DMS 273 (cell line): ENCODE measurements at regions not wholly inside any gene's neighbourhood (a gene's known extent, or its start where the extent isn't known, plus 50 kb on each side); places are given as distances from the start of the nearest gene placed in this dataset.

Source experiments
- DNase-seq: peaks from one replicate; lab custom pipeline; 2025; ENCODE audit not compliant: unreplicated experiment; lab: John Stamatoyannopoulos, UW

DNA sequence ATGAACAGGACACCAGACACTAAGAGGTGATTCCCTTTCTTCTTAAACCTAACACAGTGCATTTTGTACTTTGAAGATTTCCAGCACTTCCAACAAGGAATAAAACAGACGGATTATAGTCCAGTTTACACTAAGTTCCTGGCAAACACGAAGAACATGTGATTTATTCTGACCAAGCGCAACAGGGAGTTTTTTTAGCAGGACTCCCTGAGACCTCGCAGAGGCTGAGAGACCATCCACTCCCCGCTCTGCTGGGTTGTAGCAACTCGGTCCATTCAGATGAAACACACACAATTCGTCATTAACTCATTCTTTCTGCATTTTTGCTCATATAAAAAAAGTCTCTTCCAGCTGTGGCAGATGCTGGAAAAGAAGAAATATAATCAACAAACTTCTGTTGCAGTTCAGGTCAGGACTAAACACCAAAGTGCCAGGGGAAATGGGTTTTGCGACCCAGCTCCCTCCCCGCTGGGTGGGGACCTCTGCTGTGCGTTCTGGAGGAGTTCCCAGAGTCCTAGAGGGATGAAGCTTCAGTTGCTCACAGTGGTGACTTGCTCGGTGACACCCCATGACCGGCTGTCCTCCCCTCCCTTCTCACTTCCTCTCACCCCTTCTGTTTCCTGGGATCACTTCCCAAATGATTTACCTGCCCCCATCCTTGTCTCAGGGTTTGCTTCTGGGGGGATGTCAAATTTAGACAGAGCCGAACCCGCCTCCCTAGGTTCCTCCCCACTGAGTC, 52.5 kb downstream of the KCNF1 start:
- no peak for DNase-seq

DNA sequence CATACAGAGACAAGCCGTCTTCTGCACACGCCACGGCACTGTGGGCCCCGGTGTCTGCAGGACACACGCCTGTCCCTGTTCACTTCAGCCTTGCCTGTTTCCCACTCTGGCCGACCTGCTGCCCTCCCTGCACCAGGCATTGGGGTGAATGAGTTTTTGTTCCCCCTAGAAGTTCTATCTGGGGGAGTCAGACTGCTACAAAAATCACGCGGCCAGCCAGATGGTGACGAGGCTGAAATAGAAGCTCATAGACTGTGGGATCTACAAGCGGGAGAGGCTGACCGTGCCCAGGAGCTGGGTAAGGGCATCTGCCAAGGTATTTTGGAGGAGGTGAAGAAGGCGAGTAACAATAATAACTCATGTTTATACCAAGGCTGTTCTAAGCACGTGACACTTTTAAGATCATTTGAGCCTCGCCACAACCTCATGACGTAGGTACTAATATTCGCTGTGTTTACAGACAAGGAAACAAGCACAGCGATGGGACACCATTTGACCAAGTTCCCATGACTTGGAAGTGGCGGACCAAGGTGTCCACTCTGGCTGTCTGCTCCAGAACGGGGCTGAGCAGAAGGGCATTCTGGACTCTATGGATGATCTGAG, 53.6 kb downstream of the KCNF1 start:
- DNase-seq: no peak

DNA sequence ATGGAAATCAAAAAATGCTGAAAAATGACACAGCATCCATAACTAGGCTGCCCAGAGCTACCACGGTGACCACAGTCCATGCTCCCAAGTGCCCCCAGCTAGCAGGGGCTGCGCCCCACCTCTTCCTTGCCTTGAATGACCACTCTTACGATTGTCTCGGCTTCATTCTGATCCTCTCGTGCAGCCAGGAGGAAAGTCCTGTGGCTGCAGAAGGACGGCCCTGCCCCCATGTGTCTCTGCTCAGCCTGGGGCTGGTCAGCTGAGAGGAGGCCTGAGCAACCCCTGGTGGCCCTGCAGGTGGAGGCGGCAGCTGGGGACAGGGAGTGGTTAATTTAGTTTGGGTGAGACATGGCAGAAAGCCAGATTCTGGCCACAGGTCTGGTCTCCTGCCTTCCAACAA, 54.3 kb downstream of the KCNF1 start:
- no peak for DNase-seq

DNA sequence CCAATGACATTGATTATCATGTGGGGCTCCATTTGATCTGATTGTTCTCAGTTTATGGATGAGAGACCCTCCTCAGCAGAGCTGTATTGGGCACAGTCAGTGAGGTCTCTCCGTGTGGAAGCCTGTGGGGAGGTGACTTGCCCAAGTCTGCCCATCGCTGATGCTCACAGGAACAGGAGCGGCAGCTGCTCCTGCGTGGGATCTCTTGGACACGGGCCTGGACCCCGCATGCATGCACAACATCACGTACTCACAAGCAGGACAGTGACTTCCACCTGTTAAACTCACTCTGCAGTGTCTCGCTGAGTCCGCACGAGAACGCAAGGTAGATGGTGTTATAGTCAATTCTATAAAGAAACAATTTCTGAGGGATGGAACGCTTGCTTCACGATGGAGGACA, 55.0 kb downstream of the KCNF1 start:
- DNase-seq: no peak

DNA sequence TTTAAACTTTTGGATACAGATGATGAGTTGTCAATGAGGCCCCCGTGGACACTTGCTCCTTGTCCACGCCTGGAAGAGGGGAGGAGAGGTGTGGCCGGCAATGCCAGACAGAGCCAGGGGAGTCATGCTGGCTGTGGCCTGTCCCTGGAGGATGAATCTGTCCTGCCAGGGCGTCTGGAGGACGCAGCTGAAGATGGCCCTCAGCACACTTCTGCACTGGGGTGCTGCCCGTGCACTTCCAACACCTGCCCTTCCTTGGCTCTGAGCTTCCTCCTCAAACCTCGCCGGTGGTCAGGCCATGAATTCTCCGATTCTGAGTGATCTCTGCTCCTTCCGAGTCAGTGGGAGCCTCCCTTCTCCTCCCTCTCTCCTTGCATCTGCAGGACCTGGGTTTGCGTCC, 56.4 kb downstream of the KCNF1 start:
- DNase-seq: no peak

DNA sequence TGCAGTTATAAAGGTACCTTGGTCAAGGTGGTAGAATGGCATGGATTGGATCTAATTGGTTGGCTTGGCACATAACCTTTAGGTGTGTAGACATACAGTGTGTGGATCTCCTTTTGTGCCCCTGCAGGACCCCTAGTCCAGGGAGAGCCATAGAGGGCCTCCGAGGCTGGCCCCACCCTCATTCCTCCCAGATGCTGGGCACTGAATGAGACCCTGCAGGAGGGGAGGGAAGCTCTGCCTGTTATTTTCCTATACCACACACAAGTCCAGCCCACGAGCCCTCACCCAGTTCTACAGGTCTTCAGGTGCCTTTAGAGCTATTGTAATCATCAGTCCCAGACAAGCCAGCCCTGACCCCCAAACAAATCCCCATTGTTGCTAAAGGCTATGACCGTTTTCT, 58.9 kb downstream of the KCNF1 start:
- no peak for DNase-seq

DNA sequence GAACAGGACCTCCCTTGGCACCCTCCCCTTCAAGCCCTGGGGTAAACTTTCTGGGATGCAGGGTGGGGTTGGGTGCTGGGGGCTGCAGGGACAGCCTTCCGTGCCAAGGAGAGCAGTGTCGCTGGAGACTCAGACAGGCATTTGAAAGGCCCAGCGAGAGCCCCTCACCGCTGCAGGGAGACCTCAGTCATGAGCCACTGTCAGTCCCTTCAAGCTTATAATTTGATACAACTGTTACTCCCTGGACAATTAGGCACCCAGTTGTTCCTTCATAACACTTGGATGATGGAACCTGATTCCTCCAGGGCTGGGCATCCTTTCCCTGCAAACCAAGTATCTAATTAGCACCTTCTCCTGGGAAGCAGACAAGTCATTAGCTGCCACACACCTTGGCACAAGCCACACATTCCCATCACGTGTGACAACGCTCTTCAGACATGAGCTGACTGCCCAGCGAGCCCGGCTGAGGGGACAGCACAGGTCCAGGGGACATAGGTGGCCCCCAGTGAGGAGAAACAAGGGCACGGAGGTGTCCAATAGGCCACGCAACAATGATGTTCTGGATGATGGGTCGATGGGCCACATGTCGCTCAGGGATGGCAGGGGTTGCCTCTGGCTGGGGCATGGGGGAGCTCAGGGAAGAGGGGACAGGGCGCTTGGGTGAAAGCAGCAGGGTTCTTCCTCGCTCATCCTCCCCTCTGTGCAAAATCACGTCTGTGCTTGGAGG, 59.6 kb downstream of the KCNF1 start:
- no peak for DNase-seq

DNA sequence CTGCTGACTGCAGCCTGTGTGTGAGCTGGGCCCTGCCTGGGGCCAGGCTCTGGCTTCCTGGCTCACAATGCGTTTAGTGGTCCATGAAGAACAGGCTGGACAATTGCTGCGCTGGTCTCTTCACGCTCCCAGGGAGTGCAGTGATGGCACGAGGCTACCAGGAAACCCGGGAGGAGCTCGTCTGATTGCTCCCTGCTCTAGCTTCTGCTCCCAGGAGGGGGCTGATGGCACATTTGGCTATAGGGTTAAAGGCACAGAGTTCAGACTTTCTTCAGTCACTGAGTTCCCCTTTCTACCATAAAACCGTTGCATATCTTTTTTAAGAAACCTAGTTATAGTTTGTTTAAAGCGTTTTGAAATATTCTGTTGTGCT, 60.1 kb downstream of the KCNF1 start:
- no peak for DNase-seq

DNA sequence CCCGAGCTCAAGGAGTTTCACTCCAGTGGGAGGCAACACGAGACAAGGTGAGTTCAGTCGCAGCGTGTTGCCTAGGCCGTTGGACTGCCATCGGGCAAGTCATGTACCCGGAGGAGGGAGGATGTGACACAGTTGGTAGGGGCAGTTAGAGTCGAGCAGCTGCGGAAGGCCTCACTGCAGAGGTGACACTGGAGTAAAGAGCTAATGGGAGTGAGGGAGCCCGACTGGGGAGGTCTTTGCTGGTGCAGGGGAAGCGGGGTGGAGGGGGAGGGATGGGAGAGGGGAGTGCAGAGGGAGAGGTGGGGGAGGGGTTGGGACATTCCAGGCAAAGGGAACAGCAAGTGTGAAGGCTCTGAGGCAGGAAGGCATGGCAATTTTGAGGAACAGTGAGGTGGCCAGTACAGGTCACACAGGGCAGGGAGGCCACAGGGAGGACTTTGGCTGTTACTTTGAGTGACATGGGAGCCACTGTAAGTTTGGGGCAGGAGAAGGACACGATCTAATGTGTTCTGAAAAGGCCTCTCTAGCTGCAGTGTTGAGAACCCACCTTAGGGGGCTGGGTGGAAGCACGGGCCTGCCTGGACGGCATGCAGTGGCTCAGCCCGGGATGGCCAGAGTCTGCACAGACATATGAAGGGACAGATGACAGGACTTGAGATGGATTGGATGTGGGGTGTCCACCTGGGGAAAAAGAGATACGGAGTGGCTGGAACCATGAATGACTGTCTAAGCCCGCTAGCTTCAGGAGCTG, 61.1 kb downstream of the KCNF1 start:
- no peak for DNase-seq

DNA sequence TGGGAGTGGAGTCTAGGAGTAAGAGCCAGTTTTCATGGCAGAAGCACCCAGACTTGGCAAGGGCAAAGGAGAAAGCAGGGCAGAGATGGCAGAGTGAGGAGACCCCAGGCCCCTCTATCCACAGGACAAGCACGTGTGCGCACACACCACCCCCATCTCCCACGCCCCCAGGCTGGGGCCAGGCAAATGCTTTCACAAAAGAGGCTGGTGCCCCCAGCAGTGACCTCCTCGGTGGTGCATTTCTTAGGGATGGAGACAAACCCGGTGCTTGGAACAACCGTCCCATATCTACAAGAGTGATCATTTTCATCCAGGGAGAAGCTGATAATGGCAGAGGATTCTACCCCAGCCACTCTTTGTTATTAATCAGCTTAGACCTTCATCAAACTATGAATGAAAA, 62.0 kb downstream of the KCNF1 start:
- DNase-seq: no peak

DNA sequence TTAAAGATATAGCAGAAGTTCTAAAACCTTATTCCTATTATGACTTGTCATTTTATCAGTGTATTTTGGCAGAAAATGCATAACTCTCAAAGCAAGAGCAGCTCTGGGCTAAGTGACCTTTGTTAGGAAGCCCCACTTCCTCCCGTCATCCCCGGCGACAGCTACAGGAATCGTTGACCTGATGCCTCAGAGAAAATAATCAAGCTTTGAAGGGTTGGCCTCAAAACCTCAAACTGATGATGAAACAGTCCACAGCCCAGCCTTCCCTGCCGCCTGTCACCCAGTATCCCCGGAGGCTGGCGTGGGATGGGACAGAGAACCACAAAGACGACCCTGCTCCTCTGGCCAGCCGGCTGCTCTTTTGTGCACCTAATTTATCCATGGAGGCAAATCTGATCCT, 65.3 kb downstream of the KCNF1 start:
- DNase-seq: no peak

DNA sequence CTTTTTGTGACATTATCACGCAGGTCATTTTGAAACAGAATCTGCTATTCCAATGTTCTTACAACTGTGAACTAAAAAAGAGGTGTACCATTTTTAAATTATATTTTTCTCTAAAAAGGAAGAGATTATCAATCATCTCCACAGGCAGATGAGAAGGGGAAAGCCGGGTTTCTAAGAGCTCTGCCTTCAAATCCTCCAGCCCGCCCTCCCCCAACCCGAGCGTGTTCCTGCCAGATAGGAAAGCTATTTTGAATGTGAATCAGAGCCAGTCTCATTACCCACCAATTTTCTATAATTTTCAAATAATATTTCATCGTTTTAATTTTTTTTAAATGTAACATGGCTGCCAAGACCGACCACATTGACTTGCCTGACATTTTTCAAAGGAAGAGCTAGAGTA, 65.9 kb downstream of the KCNF1 start:
- no peak for DNase-seq

DNA sequence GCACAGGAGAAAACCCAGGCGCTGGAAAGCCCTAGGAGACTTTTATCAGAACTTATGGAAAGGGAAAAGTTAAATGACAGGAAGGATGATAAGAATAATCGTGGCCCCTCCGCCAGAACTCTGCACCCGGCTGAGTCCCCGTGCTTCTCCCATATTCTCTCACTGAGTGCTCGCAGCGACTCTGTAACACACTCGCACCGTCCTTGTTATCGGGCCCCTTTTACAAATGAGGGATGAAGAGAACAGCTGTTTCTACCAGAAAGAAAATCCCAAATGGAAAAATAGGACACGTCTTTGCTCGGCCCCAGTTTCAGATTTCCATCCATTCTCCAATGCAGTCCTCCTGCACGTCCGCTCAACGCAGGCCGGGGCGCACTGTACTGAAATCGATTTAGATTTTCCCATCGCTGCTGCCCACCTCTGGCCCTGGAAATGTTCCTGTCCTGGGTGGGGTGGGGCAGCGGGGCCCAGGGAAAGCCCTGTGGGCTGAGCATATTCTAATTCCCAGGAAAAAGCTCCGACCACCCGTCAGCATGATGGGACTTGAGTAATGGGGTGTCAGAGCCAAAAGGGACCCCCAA, 66.4 kb downstream of the KCNF1 start:
- no peak for DNase-seq

DNA sequence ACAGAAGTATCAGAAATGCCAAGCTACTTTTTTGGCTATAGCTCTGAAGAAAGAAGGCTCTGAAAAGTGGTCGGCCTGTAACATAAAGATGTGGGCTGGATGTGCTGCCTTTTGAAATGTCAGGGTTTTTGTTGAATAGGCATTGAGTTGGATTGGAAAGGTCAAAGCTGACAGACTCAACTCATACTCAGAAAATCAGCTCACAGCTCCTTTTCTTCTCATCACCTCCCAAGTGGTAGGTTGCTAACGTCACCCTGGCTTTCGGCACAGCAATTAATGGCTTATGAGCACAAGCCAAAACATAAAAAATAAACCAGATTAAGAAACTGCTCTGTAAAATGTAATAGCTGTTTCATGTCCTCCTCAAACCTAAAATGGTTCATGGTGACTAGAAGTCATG, 68.3 kb downstream of the KCNF1 start:
- no peak for DNase-seq

DNA sequence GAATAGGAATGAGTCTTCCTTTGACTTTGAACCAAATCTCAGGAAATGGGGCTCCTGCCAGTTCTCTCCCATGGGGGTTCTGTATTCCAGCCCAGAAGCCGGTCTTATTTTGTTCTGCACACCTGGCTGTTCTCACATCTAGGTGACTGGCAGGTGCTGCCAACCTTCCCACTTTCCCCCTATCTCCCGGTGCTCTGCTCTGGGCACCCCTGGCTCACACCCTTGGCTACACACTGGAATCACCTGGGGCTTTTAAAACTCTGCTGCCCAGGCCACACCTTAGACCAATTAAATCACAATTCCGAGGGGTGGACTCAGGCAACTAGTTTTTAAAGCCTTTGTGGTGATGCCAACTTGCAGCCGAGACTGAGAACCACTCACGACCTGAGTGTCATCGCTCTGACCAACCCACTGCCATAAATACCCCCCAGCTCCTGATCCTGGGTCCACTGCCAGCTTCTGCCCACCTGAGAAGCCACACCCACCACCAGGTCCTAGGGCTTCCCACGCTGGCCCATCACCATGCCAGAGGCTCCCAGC, 69.2 kb downstream of the KCNF1 start:
- no peak for DNase-seq

DNA sequence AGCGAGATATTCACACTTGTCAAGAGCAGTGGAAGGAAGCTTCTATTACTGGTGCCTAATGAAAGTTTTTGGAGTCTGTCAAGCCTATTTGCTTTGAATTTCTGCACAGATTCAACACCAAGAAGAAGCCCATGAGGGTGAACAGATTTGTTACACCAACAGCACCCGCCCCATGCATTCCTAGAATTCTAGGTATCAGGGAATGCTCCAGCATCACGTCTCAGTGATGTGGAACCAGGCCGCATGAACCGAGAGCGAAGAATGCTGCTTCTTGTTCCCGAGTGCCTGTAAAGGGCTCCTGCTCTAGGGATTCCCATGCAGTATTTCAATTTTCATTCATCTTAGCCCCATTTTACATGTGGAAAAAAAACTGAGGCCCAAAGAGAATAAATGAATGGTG, 69.7 kb downstream of the KCNF1 start:
- no peak for DNase-seq

DNA sequence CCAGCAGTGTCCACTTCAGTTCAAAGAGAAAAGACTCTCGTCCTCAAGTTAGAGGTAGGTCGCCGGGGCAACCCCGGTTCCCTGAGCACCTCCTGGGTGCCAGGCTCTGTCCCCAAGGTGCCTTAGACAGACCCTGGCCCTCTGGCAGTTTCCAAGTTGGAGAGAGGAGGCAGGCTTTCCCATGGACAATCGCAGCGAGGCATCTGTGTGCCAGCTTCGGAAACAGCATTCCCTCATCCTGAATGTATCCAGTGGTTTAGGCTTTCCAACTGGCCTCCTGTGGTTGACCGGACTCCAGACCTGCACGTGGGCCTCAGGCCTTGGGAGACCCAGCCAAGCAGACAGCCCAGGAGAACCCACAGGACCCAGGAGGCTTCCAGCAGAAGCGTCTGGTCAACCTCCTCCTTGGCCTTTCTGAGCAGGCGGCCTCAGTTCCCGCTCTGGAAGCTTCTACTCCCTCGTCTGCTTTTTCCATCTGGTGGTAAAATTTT, 70.3 kb downstream of the KCNF1 start:
- DNase-seq: no peak

DNA sequence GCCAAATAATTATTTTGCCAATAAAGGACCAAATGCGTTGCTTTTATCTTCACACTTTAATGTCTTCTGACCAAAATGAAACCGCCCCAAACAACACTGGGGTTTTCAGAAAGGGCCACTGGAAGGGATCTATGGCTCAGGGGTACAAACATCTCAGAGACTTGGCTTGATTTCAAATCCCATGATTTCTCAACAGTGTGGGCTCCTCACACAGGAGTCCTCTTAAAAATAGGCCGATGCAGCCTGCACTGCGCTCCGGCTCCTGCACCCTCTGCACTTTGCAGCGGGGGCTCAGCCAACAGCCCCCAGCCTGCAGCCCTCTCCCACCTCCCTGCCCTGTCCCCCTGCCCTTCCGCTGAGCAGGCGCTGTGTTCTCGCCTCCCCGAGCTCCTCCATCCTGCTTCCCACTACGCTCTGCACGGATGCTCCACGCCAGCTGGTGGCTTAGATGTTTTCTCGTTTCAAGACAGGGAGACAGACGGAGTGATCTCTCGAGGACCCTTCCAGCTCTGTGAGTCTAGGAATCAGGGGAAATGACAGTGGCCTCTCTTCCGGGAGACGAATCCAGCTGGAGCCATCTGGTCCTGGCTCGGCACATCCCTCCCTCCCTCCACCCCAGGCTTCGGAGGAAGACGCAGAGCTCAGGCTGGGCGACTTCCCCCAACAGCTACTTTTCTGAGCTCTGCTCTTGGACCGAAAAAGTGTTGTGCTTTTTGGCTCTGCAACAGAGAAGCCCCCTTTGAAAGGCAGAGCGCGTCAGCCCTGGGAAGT, 71.4 kb downstream of the KCNF1 start:
- DNase-seq: peak; percentile 60

DNA sequence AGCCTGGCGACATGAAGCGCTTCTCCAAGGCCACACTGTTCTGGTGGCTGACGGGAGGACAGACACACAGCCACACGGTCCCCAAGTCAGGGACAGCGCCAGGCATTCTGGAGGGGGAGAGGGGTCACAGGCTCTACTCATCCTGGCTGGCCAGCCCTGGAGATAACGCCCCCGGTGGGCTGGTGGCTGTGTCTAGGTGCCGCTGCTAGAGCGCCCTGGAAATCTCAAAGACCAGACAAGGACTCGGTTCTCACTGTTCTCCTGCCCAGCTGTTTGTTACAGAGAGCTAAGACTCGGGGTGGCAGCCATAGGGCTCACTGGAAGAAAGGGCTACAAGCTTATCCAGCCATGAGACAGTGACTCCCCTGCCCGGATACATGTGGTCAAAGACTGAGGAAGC, 72.0 kb downstream of the KCNF1 start:
- no peak for DNase-seq

DNA sequence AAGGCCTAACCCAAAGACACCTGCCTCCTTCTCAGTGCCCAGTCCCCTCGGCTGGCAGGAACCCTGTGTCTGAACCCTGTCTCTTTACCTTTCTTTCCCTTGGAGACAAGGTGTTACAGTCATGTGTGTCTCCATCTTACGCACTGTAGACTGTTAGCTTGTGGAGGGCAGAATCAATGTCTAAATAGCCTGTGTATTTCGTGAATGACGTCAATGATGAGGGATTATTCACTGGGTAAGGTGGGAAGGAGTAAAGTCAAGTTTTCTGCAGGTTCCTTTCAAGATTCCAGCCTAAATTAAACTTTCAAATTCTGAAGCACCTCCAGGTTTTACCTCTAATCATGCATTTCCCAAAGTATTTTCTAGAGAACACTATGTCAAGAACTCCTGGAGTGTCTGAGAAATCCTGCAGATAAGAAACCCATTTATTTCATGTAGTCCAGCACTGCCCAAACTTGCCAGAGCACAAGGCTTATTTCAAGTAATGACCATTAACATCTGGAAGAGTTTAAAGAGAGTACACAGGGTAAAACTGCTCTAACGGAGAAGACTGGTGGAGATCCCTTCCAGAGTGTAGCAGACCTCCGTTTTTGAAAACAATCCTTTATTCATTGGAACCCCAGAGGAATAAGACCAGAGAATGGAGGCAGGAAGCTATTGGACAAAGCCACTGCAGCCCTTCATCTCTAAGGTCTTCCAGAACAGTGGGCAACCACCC, 72.8 kb downstream of the KCNF1 start:
- DNase-seq: no peak
